Right lobe of liver (tissue), 4 donors: ENCODE measurements at regions not wholly inside any gene's neighbourhood (a gene's known extent, or its start where the extent isn't known, plus 50 kb on each side); places are given as distances from the start of the nearest gene placed in this dataset.

Source experiments
- CTCF ChIP-seq, 4 donors: fragments of 200-600 bp in 3 of 4; fragments of 450-650 bp in 1 of 4; IDR thresholded peaks; one replicate each; pipeline versions ENCODE4 v1.5.1 to v1.8.0; 2016 to 2022; ENCODE audit warnings: antibody characterized with exemption in 4 of 4, mild to moderate bottlenecking in 2 of 4
- POLR2A ChIP-seq: fragments of 450-650 bp; IDR thresholded peaks from one replicate; pipeline ENCODE4 v1.6.1; 2017; ENCODE audit warnings: antibody characterized with exemption, mild to moderate bottlenecking
- donor health status: DM: no; HTN: no; CAD: no.
- donor health status: DM: no; HTN: no; CAD: no.
- donor health status: DM: no; HTN: yes; CAD: no.

DNA sequence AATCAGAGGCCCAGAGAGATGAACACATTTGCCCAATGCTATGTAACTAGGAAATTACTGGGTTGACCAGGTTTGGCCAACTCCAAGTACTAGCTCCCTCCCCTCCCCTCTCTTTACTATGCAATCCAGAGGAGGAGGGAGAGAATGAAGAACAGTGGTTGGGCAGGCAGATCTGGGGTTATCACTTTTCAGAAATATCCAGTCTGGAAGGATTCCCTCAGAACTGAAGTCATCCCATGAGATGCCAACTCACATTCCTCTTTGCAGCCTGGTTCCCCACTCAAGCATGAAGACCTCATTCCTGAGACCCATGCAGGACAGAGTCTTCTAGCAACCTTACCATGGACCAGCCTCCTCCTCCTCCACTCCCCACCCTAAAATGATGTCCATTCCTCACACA, 201.1 kb downstream of the TLE3 start:
- TF ChIP-seq CTCF (IDR thresholded peaks at IDR 0.05) (no peak), POLR2A (no peak)
